IMR-90 (cell line): ENCODE measurements at regions not wholly inside any gene's neighbourhood (a gene's known extent, or its start where the extent isn't known, plus 50 kb on each side); places are given as distances from the start of the nearest gene placed in this dataset.

Experiments used
- ATAC-seq: fragments of 200-7000 bp; cut with Tn5 transposase; 2 replicates; pipeline ENCODE4 v1.9.1; 2020; ENCODE audit warnings: low read depth, mild to moderate bottlenecking, moderate library complexity
- BruUV-seq: library from RNA; stranded (reverse); fragments of 400-500 nt; replicated peaks from 2 replicates; lab custom pipeline; 2021; lab: Mats Ljungman, UMichigan
- CTCF ChIA-PET: fragments of 300-600 bp; formaldehyde crosslinking; extraction: SDS; loops from one replicate; lab custom pipeline; 2021; ENCODE audit warnings: antibody characterized with exemption; lab: Yijun Ruan, JAX
- POLR2A ChIA-PET: fragments of 300-600 bp; sonication (Branson Sonifier 250); formaldehyde crosslinking; loops from one replicate; lab custom pipeline; 2022; ENCODE audit warnings: antibody characterized with exemption; ENCODE audit not compliant: unreplicated experiment; lab: Charles Lee
- DNase-seq: peaks from one replicate; pipeline ENCODE4 v3.0.0; 2013
- H2AFZ ChIP-seq: replicated peaks from 2 replicates; pipeline ENCODE3; 2013; ENCODE audit warnings: low read length, mild to moderate bottlenecking; ENCODE audit not compliant: poor library complexity
- H2AK5ac ChIP-seq: 2 replicates; pipeline ENCODE4 v1.6.1; 2013; ENCODE audit warnings: low read depth, low read length, inconsistent platforms
- H2AK9ac ChIP-seq: replicated peaks from 2 replicates; pipeline ENCODE3; 2013; ENCODE audit warnings: mild to moderate bottlenecking, low read depth, low read length, moderate library complexity; ENCODE audit not compliant: poor library complexity
- H2BK120ac ChIP-seq: 2 replicates; pipeline ENCODE4 v1.6.1; 2013; ENCODE audit warnings: low read depth, low read length, inconsistent platforms
- H2BK15ac ChIP-seq: 3 replicates; pipeline ENCODE4 v1.6.1; 2013; ENCODE audit warnings: low read depth, low read length, inconsistent platforms
- H2BK20ac ChIP-seq: 2 replicates; pipeline ENCODE4 v1.6.1; 2013; ENCODE audit warnings: low read depth, mild to moderate bottlenecking, inconsistent platforms, low read length, moderate library complexity
- H2BK5ac ChIP-seq: 2 replicates; pipeline ENCODE4 v1.6.1; 2013; ENCODE audit warnings: mild to moderate bottlenecking, low read depth, low read length, inconsistent platforms; ENCODE audit not compliant: poor library complexity, severe bottlenecking
- H3K14ac ChIP-seq: replicated peaks from 2 replicates; pipeline ENCODE4 v1.6.1; 2013; ENCODE audit warnings: low read depth, low read length, inconsistent platforms
- H3K18ac ChIP-seq: 2 replicates; pipeline ENCODE4 v1.6.1; 2013; ENCODE audit warnings: low read depth, low read length, control low read depth
- H3K23ac ChIP-seq: 2 replicates; pipeline ENCODE4 v1.6.1; 2013; ENCODE audit warnings: low read depth, low read length, inconsistent platforms
- H3K27ac ChIP-seq: 2 replicates; pipeline ENCODE4 v1.5.1; 2013; ENCODE audit warnings: mild to moderate bottlenecking, control low read depth, low read length; ENCODE audit not compliant: insufficient read depth
- H3K27me3 ChIP-seq: 2 replicates; pipeline ENCODE4 v1.6.1; 2013; ENCODE audit warnings: low read length; ENCODE audit not compliant: control insufficient read depth, insufficient read depth
- H3K36me3 ChIP-seq: 2 replicates; pipeline ENCODE4 v1.6.1; 2013; ENCODE audit warnings: low read length, mixed read lengths; ENCODE audit not compliant: control insufficient read depth, insufficient read depth
- H3K4ac ChIP-seq: 2 replicates; pipeline ENCODE4 v1.6.1; 2013; ENCODE audit warnings: low read depth, low read length, inconsistent platforms
- H3K4me1 ChIP-seq: 2 replicates; pipeline ENCODE4 v1.6.1; 2013; ENCODE audit warnings: low read length, mixed read lengths; ENCODE audit not compliant: control insufficient read depth, insufficient read depth
- H3K4me2 ChIP-seq: 2 replicates; pipeline ENCODE4 v1.6.1; 2013; ENCODE audit warnings: low read depth, mild to moderate bottlenecking, control low read depth, low read length, moderate library complexity
- H3K4me3 ChIP-seq: 2 replicates; pipeline ENCODE4 v1.5.1; 2013; ENCODE audit warnings: low read depth, mild to moderate bottlenecking, control low read depth, low read length, moderate library complexity; ENCODE audit not compliant: insufficient read depth
- H3K56ac ChIP-seq: 2 replicates; pipeline ENCODE4 v1.6.1; 2013; ENCODE audit warnings: low read length, inconsistent platforms; ENCODE audit not compliant: insufficient read depth; ENCODE audit errors: extremely low read depth
- H3K79me1 ChIP-seq, 2 experiments: 2 replicates each; pipeline ENCODE4 v1.6.1; 2013; ENCODE audit warnings: low read length in 2 of 2, inconsistent platforms in 1 of 2, low read depth in 1 of 2
- H3K9ac ChIP-seq: 2 replicates; pipeline ENCODE4 v1.6.1; 2013; ENCODE audit warnings: low read depth, low read length, control low read depth
- H3K9me1 ChIP-seq: 2 replicates; pipeline ENCODE4 v1.6.1; 2013; ENCODE audit warnings: low read length, inconsistent platforms; ENCODE audit not compliant: insufficient read depth
- H3K9me3 ChIP-seq: 2 replicates; pipeline ENCODE4 v1.6.1; 2013; ENCODE audit warnings: low read length; ENCODE audit not compliant: control insufficient read depth, insufficient read depth
- H4K20me1 ChIP-seq: 2 replicates; pipeline ENCODE4 v1.6.1; 2013; ENCODE audit warnings: low read length, inconsistent platforms; ENCODE audit not compliant: insufficient read depth
- H4K5ac ChIP-seq: 2 replicates; pipeline ENCODE4 v1.6.1; 2013; ENCODE audit warnings: mild to moderate bottlenecking, low read depth, low read length, control low read depth
- H4K8ac ChIP-seq, 2 experiments: 2 replicates each; pipeline ENCODE4 v1.6.1; 2013; ENCODE audit warnings: low read depth in 2 of 2, low read length in 2 of 2, control low read depth in 1 of 2, inconsistent platforms in 1 of 2
- H4K91ac ChIP-seq: 2 replicates; pipeline ENCODE4 v1.6.1; 2013; ENCODE audit warnings: low read depth, low read length, inconsistent platforms; ENCODE audit not compliant: insufficient read depth
- BHLHE40 ChIP-seq: fragments of 150-350 bp; IDR thresholded peaks from 2 replicates; pipeline ENCODE4 v1.6.1; 2016; ENCODE audit warnings: mild to moderate bottlenecking, low read depth, low read length
- CEBPB ChIP-seq: IDR thresholded peaks from 2 replicates; pipeline ENCODE4 v1.6.1; 2012; ENCODE audit warnings: low read depth, low read length, improper control_type of control experiment
- CHD1 ChIP-seq: IDR thresholded peaks from 2 replicates; pipeline ENCODE4 v1.6.1; 2012; ENCODE audit warnings: low read depth, low read length, improper control_type of control experiment
- CTCF ChIP-seq: conservative IDR thresholded peaks from 2 replicates; pipeline ENCODE4 v1.5.1; 2012; ENCODE audit warnings: mild to moderate bottlenecking, low read depth, low read length, improper control_type of control experiment
- ELK1 ChIP-seq: fragments of 150-350 bp; IDR thresholded peaks from 2 replicates; pipeline ENCODE4 v1.6.1; 2016; ENCODE audit warnings: low read depth, mild to moderate bottlenecking, low read length, moderate library complexity, borderline replicate concordance
- FOS ChIP-seq: fragments of 150-350 bp; IDR thresholded peaks from 2 replicates; pipeline ENCODE4 v1.6.1; 2016; ENCODE audit warnings: low read depth, low read length
- MAFK ChIP-seq: IDR thresholded peaks from 2 replicates; pipeline ENCODE4 v1.6.1; 2012; ENCODE audit warnings: low read depth, low read length, improper control_type of control experiment
- MAZ ChIP-seq: IDR thresholded peaks from 2 replicates; pipeline ENCODE4 v1.6.1; 2012; ENCODE audit warnings: low read depth, mild to moderate bottlenecking, low read length, improper control_type of control experiment, moderate library complexity, borderline replicate concordance
- MXI1 ChIP-seq: IDR thresholded peaks from 2 replicates; pipeline ENCODE4 v1.6.1; 2012; ENCODE audit warnings: low read depth, mild to moderate bottlenecking, low read length, moderate library complexity, borderline replicate concordance
- NFE2L2 ChIP-seq: fragments of 150-350 bp; IDR thresholded peaks from 2 replicates; pipeline ENCODE4 v1.6.1; 2016; ENCODE audit warnings: low read depth, mild to moderate bottlenecking, low read length
- POLR2A ChIP-seq: IDR thresholded peaks from 2 replicates; pipeline ENCODE4 v1.6.1; 2012; ENCODE audit warnings: mild to moderate bottlenecking, low read depth, low read length
- RAD21 ChIP-seq: IDR thresholded peaks from 2 replicates; pipeline ENCODE4 v1.6.1; 2012; ENCODE audit warnings: low read length, improper control_type of control experiment
- RCOR1 ChIP-seq: IDR thresholded peaks from 2 replicates; pipeline ENCODE4 v1.6.1; 2012; ENCODE audit warnings: mild to moderate bottlenecking, low read length, improper control_type of control experiment; ENCODE audit not compliant: insufficient replicate concordance
- RFX5 ChIP-seq: IDR thresholded peaks from 2 replicates; pipeline ENCODE4 v1.8.0; 2012; ENCODE audit warnings: low read depth, mild to moderate bottlenecking, low read length, moderate library complexity
- SMC3 ChIP-seq: fragments of 150-350 bp; IDR thresholded peaks from 2 replicates; pipeline ENCODE4 v1.6.1; 2016; ENCODE audit warnings: low read depth, mild to moderate bottlenecking, antibody characterized with exemption, low read length, moderate library complexity
- USF2 ChIP-seq: fragments of 150-350 bp; IDR thresholded peaks from 2 replicates; pipeline ENCODE4 v1.6.1; 2017; ENCODE audit warnings: mild to moderate bottlenecking, antibody characterized with exemption, low read length, low read depth
- WGBS, 2 experiments: methylation state at CpG; one replicate each; pipeline versions ENCODE4 v1.1.5 to v1.1.7; 2013; ENCODE audit warnings: missing lambda C conversion rate in 2 of 2; ENCODE audit not compliant: insufficient read length in 1 of 2; ENCODE audit errors: extremely low coverage in 2 of 2; 5-methylcytosine and 5-hydroxymethylcytosine counted together
- dilution Hi-C: fragments of 300-500 bp; cut with HindIII; formaldehyde crosslinking; loops from one replicate; pipeline ENCODE4 v1.14.3; 2018; ENCODE audit warnings: low sequenced_read_pairs; ENCODE audit not compliant: unreplicated experiment
- in situ Hi-C: fragments of 300-500 bp; cut with MboI; formaldehyde crosslinking; loops from 3 replicates; pipeline ENCODE4 v1.14.3; 2019; ENCODE audit warnings: low sequenced_read_pairs, inconsistent platforms, mixed read lengths
- intact Hi-C: fragments of 100-400 bp; cut with micrococcal nuclease; formaldehyde crosslinking; loops from 2 replicates; pipeline ENCODE4 v1.10.0; 2022

- H3K14ac ChIP-seq, result no peak overlapping the region
- in situ Hi-C loops (no loop called here), intact Hi-C loops (no loop called here), dilution Hi-C loops (no loop called here)
- no peak overlapping the region for H2AFZ ChIP-seq
- H4K20me1 ChIP-seq, result no peaks in the 10 kb centered on the region
- H3K4me1 ChIP-seq, result no peaks in the 10 kb centered on the region
- no peak overlapping the region for H2AK9ac ChIP-seq
- no peak overlapping the region for H3K4me3 ChIP-seq
- peaks cover 17% of the 10 kb centered on the region for H3K27me3 ChIP-seq
- no peak overlapping the region for H2BK5ac ChIP-seq
- H3K4ac ChIP-seq, result no peak overlapping the region
- ATAC-seq, result no peak
- H3K9me1 ChIP-seq, result no peaks in the 10 kb centered on the region
- H3K18ac ChIP-seq, result no peak overlapping the region
- H4K91ac ChIP-seq, result no peak overlapping the region
- no peak overlapping the region for H2BK15ac ChIP-seq
- H3K79me1 ChIP-seq, result no peaks in the 10 kb centered on the region
- no peak overlapping the region for H4K5ac ChIP-seq
- H3K9ac ChIP-seq, result no peak overlapping the region
- H2BK20ac ChIP-seq, result no peak overlapping the region
- no TSS peak for BruUV-seq
- POLR2A ChIA-PET, result interaction anchor here (0.6 kb wide), 1 partner anchor 46 kb away, joined by 3 read pairs; no protein-coding TSS in a partner anchor
- no peak for DNase-seq
- TF ChIP-seq RCOR1 (no peak), CTCF (no peak), ELK1 (no peak), RFX5 (no peak), FOS (no peak), CHD1 (no peak), NFE2L2 (no peak), MAFK (no peak), USF2 (no peak), MXI1 (no peak), BHLHE40 (no peak), RAD21 (no peak), SMC3 (no peak), CEBPB (no peak), MAZ (no peak), POLR2A (no peak)
- H4K8ac ChIP-seq, result no peak overlapping the region
- H3K4me2 ChIP-seq, result no peak overlapping the region
- H3K56ac ChIP-seq, result no peak overlapping the region
- H3K36me3 ChIP-seq, result no peaks in the 10 kb centered on the region
- no peaks in the 10 kb centered on the region for H3K9me3 ChIP-seq
- no peak overlapping the region for H2AK5ac ChIP-seq
- no peak overlapping the region for H2BK120ac ChIP-seq
- CTCF ChIA-PET, result no interaction called here
- H3K27ac ChIP-seq, result no peak overlapping the region
- H3K23ac ChIP-seq, result no peak overlapping the region
- WGBS, 2 experiments, result no CpG with 5 or more reads among the region's 5 CpGs
Observed at GRCh38 chr12:114272605-114273004, 133.3 kb downstream of the TBX5 start.
